B cell (primary cell): ENCODE measurements at regions not wholly inside any gene's neighbourhood (a gene's known extent, or its start where the extent isn't known, plus 50 kb on each side); places are given as distances from the start of the nearest gene placed in this dataset.

Source experiments
- ATAC-seq: fragments of 200-7000 bp; cut with Tn5 transposase; one replicate; pipeline ENCODE4 v1.10.0; 2021; ENCODE audit warnings: low read depth, mild to moderate bottlenecking, moderate number of reproducible peaks, moderate library complexity
- CTCF ChIA-PET: fragments of 350-600 bp; sonication (Branson Sonifier 250); formaldehyde crosslinking; loops from one replicate; lab custom pipeline; 2021; ENCODE audit warnings: antibody characterized with exemption, inconsistent platforms; lab: Charles Lee
- POLR2A ChIA-PET: fragments of 350-600 bp; sonication (Branson Sonifier 250); formaldehyde crosslinking; loops from one replicate; lab custom pipeline; 2021; ENCODE audit warnings: antibody characterized with exemption; lab: Charles Lee
- DNase-seq: peaks from one replicate; pipeline ENCODE4 v3.0.0; 2013
- H2AFZ ChIP-seq: 2 replicates; pipeline ENCODE4 v1.6.1; 2012; ENCODE audit warnings: mild to moderate bottlenecking, low read depth, low read length; ENCODE audit not compliant: insufficient read depth, poor library complexity, severe bottlenecking
- H3K27ac ChIP-seq, 2 donors: 1 replicate in 1 of 2; 2 replicates in 1 of 2; pipeline ENCODE4 v1.5.1; 2012 to 2013; ENCODE audit warnings: low read length in 2 of 2, mild to moderate bottlenecking in 2 of 2, moderate library complexity in 1 of 2
- H3K27me3 ChIP-seq, 4 experiments: fragments of 200-600 bp in 1 of 4; sonication (generic) in 1 of 4; replicated peaks in 1 of 4; 1 replicate in 2 of 4; 2 replicates in 2 of 4; pipeline versions ENCODE4 v1.6.1 to v1.7.0; 2013 to 2016; ENCODE audit warnings: low read length in 3 of 4, mild to moderate bottlenecking in 2 of 4, mixed read lengths in 1 of 4, moderate library complexity in 1 of 4; ENCODE audit not compliant: insufficient read depth in 4 of 4, control insufficient read depth in 3 of 4; ENCODE audit errors: control extremely low read depth in 1 of 4
- H3K36me3 ChIP-seq, 2 experiments: replicated peaks in 1 of 2; 1 replicate in 1 of 2; 2 replicates in 1 of 2; pipeline versions ENCODE4 v1.6.1 to v1.7.1; 2013; ENCODE audit warnings: low read length in 1 of 2; ENCODE audit not compliant: insufficient read depth in 2 of 2, control insufficient read depth in 1 of 2; ENCODE audit errors: control extremely low read depth in 1 of 2, extremely low read depth in 1 of 2
- H3K4me1 ChIP-seq, 2 donors: fragments of 200-600 bp in 1 of 2; sonication (generic) in 1 of 2; 1 replicate in 1 of 2; 2 replicates in 1 of 2; pipeline versions ENCODE4 v1.5.1 to v1.6.1; 2013 to 2017; ENCODE audit warnings: low read length in 2 of 2; ENCODE audit not compliant: control insufficient read depth in 2 of 2, insufficient read depth in 2 of 2
- H3K4me2 ChIP-seq: replicated peaks from 2 replicates; pipeline ENCODE3; 2012; ENCODE audit warnings: mild to moderate bottlenecking, low read depth, low read length; ENCODE audit not compliant: poor library complexity, severe bottlenecking
- H3K4me3 ChIP-seq, 5 experiments: fragments of 200-600 bp in 1 of 5; sonication (generic) in 1 of 5; 1 replicate in 3 of 5; 2 replicates in 2 of 5; pipeline versions ENCODE4 v1.5.1 to v1.7.0; 2011 to 2016; ENCODE audit warnings: low read length in 4 of 5, mild to moderate bottlenecking in 4 of 5, low read depth in 2 of 5, control low read depth in 1 of 5, moderate library complexity in 1 of 5; ENCODE audit not compliant: insufficient read depth in 1 of 5; ENCODE audit errors: control extremely low read depth in 1 of 5, extremely low read depth in 1 of 5
- H3K79me2 ChIP-seq: fragments of 200-600 bp; sonication (generic); one replicate; pipeline ENCODE4 v1.6.0; 2016; ENCODE audit warnings: low read length; ENCODE audit not compliant: control insufficient read depth, insufficient read depth
- H3K9ac ChIP-seq: fragments of 200-600 bp; sonication (generic); 2 replicates; pipeline ENCODE4 v1.6.1; 2017; ENCODE audit warnings: mild to moderate bottlenecking, low read length, moderate library complexity
- H3K9me3 ChIP-seq, 3 donors: one replicate each; pipeline versions ENCODE4 v1.6.1 to v1.7.1; 2013; ENCODE audit warnings: low read length in 2 of 3; ENCODE audit not compliant: control insufficient read depth in 2 of 3, insufficient read depth in 1 of 3; ENCODE audit errors: control extremely low read depth in 1 of 3
- H4K20me1 ChIP-seq: 2 replicates; pipeline ENCODE4 v1.6.0; 2012; ENCODE audit warnings: mild to moderate bottlenecking, low read length; ENCODE audit not compliant: insufficient read depth, control insufficient read depth, poor library complexity, severe bottlenecking
- H3K27ac Mint-ChIP-seq: one replicate; pipeline ENCODE4 v1.8.0; 2021; ENCODE audit warnings: mixed read lengths
- H3K27me3 Mint-ChIP-seq: one replicate; pipeline ENCODE4 v1.8.0; 2021; ENCODE audit warnings: mixed read lengths
- H3K4me1 Mint-ChIP-seq: one replicate; pipeline ENCODE4 v1.8.0; 2021; ENCODE audit warnings: mixed read lengths
- H3K4me3 Mint-ChIP-seq: one replicate; pipeline ENCODE4 v1.8.0; 2021; ENCODE audit warnings: mixed read lengths
- H3K9me3 Mint-ChIP-seq: one replicate; pipeline ENCODE4 v1.8.0; 2022; ENCODE audit warnings: mixed read lengths; ENCODE audit not compliant: insufficient read depth
- EZH2 ChIP-seq: IDR thresholded peaks from 2 replicates; pipeline ENCODE4 v1.6.1; 2012; ENCODE audit warnings: borderline replicate concordance, low read depth, mild to moderate bottlenecking, moderate library complexity, low read length; ENCODE audit not compliant: insufficient read depth, poor library complexity, severe bottlenecking
- WGBS: methylation state at CpG from one replicate; pipeline ENCODE4 v1.1.5; 2013; ENCODE audit warnings: missing lambda C conversion rate; ENCODE audit not compliant: insufficient coverage; 5-methylcytosine and 5-hydroxymethylcytosine counted together
- intact Hi-C: fragments of 100-400 bp; cut with micrococcal nuclease; formaldehyde crosslinking; loops from one replicate; pipeline ENCODE4 v1.10.0; 2022
- TF ChIP-seq, protein P1 (sequence below): fragments of 200-600 bp; IDR thresholded peaks from one replicate; pipeline ENCODE4 v1.8.0; 2022; ENCODE audit warnings: antibody characterized with exemption, mild to moderate bottlenecking

DNA sequence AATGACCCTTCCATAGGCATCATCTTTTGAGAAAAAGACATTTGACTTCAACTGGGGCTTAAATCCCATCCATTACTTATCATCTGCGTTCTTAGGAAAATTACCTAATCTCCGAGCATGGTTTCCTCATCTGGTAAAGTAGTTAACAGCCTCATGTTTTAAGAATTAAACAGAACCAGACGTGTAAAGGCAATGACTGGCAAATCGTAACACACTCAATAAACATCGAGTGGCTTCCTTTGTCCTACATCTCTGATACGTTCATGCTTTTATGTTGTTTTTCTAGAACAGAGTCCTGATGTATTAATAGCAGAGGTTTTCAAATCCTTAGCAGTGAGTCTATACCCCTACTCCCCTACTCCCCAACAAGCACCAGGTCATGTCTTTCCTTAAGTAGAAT, 189.7 kb upstream of the RGS6 start:
- Mint-ChIP-seq H3K9me3 (no peaks in the 10 kb centered on the region), H3K4me1 (no peaks in the 10 kb centered on the region), H3K27me3 (no peaks in the 10 kb centered on the region), H3K4me3 (no peak overlapping the region), H3K27ac (no peak overlapping the region)
- no peak for ATAC-seq
- Histone ChIP-seq H2AFZ (no peak overlapping the region), H3K9ac (no peak overlapping the region), H4K20me1 (no peaks in the 10 kb centered on the region), H3K27ac (no peak overlapping the region), H3K36me3 (peaks cover 0 to 20% of the 10 kb centered on the region in 2 experiments), H3K79me2 (no peaks in the 10 kb centered on the region), H3K4me1 (no peaks in the 10 kb centered on the region), H3K4me3 (no peak overlapping the region), H3K4me2 (no peak overlapping the region), H3K9me3 (no peaks in the 10 kb centered on the region), H3K27me3 (peaks cover 0 to 4% (median 0%) of the 10 kb centered on the region in 4 experiments)
- ChIA-PET CTCF (interaction anchor here (1.1 kb wide), 1 partner anchor 339 kb away, joined by 5 read pairs; no protein-coding TSS in a partner anchor), POLR2A (no interaction called here)
- intact Hi-C loops: no loop called here
- TF ChIP-seq, protein P1, sequence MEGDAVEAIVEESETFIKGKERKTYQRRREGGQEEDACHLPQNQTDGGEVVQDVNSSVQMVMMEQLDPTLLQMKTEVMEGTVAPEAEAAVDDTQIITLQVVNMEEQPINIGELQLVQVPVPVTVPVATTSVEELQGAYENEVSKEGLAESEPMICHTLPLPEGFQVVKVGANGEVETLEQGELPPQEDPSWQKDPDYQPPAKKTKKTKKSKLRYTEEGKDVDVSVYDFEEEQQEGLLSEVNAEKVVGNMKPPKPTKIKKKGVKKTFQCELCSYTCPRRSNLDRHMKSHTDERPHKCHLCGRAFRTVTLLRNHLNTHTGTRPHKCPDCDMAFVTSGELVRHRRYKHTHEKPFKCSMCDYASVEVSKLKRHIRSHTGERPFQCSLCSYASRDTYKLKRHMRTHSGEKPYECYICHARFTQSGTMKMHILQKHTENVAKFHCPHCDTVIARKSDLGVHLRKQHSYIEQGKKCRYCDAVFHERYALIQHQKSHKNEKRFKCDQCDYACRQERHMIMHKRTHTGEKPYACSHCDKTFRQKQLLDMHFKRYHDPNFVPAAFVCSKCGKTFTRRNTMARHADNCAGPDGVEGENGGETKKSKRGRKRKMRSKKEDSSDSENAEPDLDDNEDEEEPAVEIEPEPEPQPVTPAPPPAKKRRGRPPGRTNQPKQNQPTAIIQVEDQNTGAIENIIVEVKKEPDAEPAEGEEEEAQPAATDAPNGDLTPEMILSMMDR: no peak
- no peak for TF ChIP-seq EZH2
- 100% methylated on average over 2 of the region's 6 CpGs for WGBS
- no peak for DNase-seq

DNA sequence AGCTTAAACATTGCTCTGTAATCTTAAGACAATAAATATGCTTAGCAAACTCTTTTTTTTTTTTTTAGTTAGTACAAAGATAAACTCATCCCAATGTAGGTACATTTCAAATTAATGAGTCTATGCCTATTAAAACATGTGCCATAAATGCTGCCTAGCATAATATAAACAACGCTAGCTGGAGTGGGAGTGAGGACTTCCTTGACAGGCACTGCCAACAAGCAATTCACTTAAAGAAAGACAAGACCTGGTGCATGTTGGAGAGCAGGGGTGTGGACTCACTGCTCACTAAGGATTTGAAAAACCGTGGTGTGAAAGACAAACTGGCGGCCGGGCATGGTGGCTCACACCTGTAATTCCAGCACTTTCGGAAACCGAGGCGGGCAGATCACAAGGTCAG, 187.2 kb upstream of the RGS6 start:
- no peak overlapping the region for H2AFZ ChIP-seq
- no peak overlapping the region for H3K9ac ChIP-seq
- H4K20me1 ChIP-seq: no peaks in the 10 kb centered on the region
- Mint-ChIP-seq H3K27ac (no peak overlapping the region), H3K4me1 (no peaks in the 10 kb centered on the region), H3K9me3 (peaks cover 2% of the 10 kb centered on the region), H3K4me3 (no peak overlapping the region), H3K27me3 (no peaks in the 10 kb centered on the region)
- ChIA-PET CTCF (interaction anchor here (1.4 to 3.1 kb wide), 2 partner anchors 8 to 609 kb away, joined by 4 to 14 read pairs; no protein-coding TSS in a partner anchor), POLR2A (no interaction called here)
- 92% methylated on average over 2 of the region's 7 CpGs for WGBS
- H3K4me3 ChIP-seq: no peak overlapping the region
- H3K4me2 ChIP-seq: no peak overlapping the region
- no peaks in the 10 kb centered on the region for H3K4me1 ChIP-seq
- no peak for ATAC-seq
- H3K79me2 ChIP-seq: no peaks in the 10 kb centered on the region
- H3K9me3 ChIP-seq: peaks cover 0 to 9% (median 8%) of the 10 kb centered on the region in 3 donors
- H3K27me3 ChIP-seq: peaks cover 0 to 6% (median 0%) of the 10 kb centered on the region in 4 experiments
- intact Hi-C loops: no loop called here
- H3K36me3 ChIP-seq: peaks cover 0 to 3% of the 10 kb centered on the region in 2 experiments
- DNase-seq: no peak
- TF ChIP-seq, protein P1: no peak
- TF ChIP-seq EZH2: no peak
- no peak overlapping the region for H3K27ac ChIP-seq
